Upper lobe of right lung (tissue), 1 donor: ENCODE measurements at regions not wholly inside any gene's neighbourhood (a gene's known extent, or its start where the extent isn't known, plus 50 kb on each side); places are given as distances from the start of the nearest gene placed in this dataset.

Experiments
- ATAC-seq: fragments of 200-7000 bp; cut with Tn5 transposase; one replicate; pipeline ENCODE4 v1.9.1; 2020; ENCODE audit warnings: mild to moderate bottlenecking, moderate library complexity
- DNase-seq: peaks from one replicate; pipeline ENCODE4 v3.0.0-alpha.2; 2020
- H3K27ac ChIP-seq: fragments of 200-600 bp; one replicate; pipeline ENCODE4 v1.8.0; 2022
- H3K27me3 ChIP-seq: fragments of 200-600 bp; one replicate; pipeline ENCODE4 v1.8.0; 2022; ENCODE audit warnings: mild to moderate bottlenecking
- H3K36me3 ChIP-seq: fragments of 200-600 bp; one replicate; pipeline ENCODE4 v1.8.0; 2022
- H3K4me1 ChIP-seq: fragments of 200-600 bp; one replicate; pipeline ENCODE4 v1.8.0; 2022
- H3K4me3 ChIP-seq: fragments of 200-600 bp; one replicate; pipeline ENCODE4 v1.8.0; 2022; ENCODE audit warnings: mild to moderate bottlenecking
- H3K9me3 ChIP-seq: fragments of 200-600 bp; one replicate; pipeline ENCODE4 v1.8.0; 2022
- intact Hi-C: fragments of 100-400 bp; cut with DNase I; formaldehyde crosslinking; loops from one replicate; pipeline ENCODE4 v1.11.0; 2022
- TF ChIP-seq, protein P1 (sequence below): fragments of 200-600 bp; IDR thresholded peaks from one replicate; pipeline ENCODE4 v1.8.0; 2022; ENCODE audit warnings: antibody characterized with exemption
- donor health status: DM: no; HTN: yes; CAD: no; lungs with severe emphysema.

GRCh38 chr5:159705948-159706347 lies 210.3 kb upstream of the ADRA1B start:
- intact Hi-C loops, result no loop called here
- DNase-seq (no peak), ATAC-seq (no peak)
- Histone ChIP-seq H3K4me1 (no peaks in the 10 kb centered on the region), H3K4me3 (no peak overlapping the region), H3K27me3 (no peaks in the 10 kb centered on the region), H3K36me3 (no peaks in the 10 kb centered on the region), H3K27ac (no peak overlapping the region), H3K9me3 (no peaks in the 10 kb centered on the region)
- TF ChIP-seq, protein P1, sequence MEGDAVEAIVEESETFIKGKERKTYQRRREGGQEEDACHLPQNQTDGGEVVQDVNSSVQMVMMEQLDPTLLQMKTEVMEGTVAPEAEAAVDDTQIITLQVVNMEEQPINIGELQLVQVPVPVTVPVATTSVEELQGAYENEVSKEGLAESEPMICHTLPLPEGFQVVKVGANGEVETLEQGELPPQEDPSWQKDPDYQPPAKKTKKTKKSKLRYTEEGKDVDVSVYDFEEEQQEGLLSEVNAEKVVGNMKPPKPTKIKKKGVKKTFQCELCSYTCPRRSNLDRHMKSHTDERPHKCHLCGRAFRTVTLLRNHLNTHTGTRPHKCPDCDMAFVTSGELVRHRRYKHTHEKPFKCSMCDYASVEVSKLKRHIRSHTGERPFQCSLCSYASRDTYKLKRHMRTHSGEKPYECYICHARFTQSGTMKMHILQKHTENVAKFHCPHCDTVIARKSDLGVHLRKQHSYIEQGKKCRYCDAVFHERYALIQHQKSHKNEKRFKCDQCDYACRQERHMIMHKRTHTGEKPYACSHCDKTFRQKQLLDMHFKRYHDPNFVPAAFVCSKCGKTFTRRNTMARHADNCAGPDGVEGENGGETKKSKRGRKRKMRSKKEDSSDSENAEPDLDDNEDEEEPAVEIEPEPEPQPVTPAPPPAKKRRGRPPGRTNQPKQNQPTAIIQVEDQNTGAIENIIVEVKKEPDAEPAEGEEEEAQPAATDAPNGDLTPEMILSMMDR, result no peak

- DNase-seq (no peak), ATAC-seq (no peak)
- Histone ChIP-seq H3K27me3 (no peaks in the 10 kb centered on the region), H3K27ac (no peak overlapping the region), H3K9me3 (no peaks in the 10 kb centered on the region), H3K36me3 (no peaks in the 10 kb centered on the region), H3K4me3 (no peak overlapping the region), H3K4me1 (no peaks in the 10 kb centered on the region)
- intact Hi-C loops, result no loop called here
- TF ChIP-seq, protein P1, result no peak
Observed at GRCh38 chr5:159708090-159708489, 208.2 kb upstream of the ADRA1B start.

GRCh38 chr5:159712672-159713071 lies 203.6 kb upstream of the ADRA1B start:
- no peak overlapping the region for H3K27ac ChIP-seq
- intact Hi-C loops, result no loop called here
- ATAC-seq, result no peak
- H3K4me1 ChIP-seq, result no peaks in the 10 kb centered on the region
- TF ChIP-seq, protein P1, result no peak
- H3K36me3 ChIP-seq, result no peaks in the 10 kb centered on the region
- no peak overlapping the region for H3K4me3 ChIP-seq
- H3K9me3 ChIP-seq, result no peaks in the 10 kb centered on the region
- no peaks in the 10 kb centered on the region for H3K27me3 ChIP-seq
- DNase-seq, result no peak

DNA sequence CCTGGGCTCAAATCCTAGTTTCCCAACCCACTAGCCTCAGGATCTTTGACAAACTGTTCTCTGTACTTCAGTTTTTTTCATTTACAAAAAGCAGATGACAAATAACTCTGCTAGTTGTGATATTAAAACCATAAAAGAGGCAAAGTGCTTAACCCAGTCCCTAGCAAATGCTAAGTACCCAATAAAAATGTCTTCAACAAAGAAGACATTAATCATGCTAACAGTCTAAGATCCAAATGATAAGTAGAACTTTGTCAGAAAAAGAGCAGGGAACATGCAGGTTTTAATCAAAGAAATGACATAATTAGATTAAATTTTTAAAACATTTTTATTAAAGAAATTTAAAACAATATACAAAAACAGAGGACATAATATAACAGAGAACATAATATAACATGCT lies 203.0 kb upstream of the ADRA1B start:
- H3K36me3 ChIP-seq, result no peaks in the 10 kb centered on the region
- H3K4me3 ChIP-seq, result no peak overlapping the region
- H3K27me3 ChIP-seq, result no peaks in the 10 kb centered on the region
- no peaks in the 10 kb centered on the region for H3K4me1 ChIP-seq
- DNase-seq, result no peak
- intact Hi-C loops, result no loop called here
- TF ChIP-seq, protein P1, result no peak
- no peak overlapping the region for H3K27ac ChIP-seq
- no peak for ATAC-seq
- no peaks in the 10 kb centered on the region for H3K9me3 ChIP-seq

- Histone ChIP-seq H3K36me3 (no peaks in the 10 kb centered on the region), H3K4me1 (no peaks in the 10 kb centered on the region), H3K27ac (no peak overlapping the region), H3K9me3 (no peaks in the 10 kb centered on the region), H3K27me3 (no peaks in the 10 kb centered on the region), H3K4me3 (no peak overlapping the region)
- intact Hi-C loops, result no loop called here
- no peak for ATAC-seq
- TF ChIP-seq, protein P1, result no peak
- no peak for DNase-seq
Observed at GRCh38 chr5:159713773-159714172, 202.5 kb upstream of the ADRA1B start.

DNA sequence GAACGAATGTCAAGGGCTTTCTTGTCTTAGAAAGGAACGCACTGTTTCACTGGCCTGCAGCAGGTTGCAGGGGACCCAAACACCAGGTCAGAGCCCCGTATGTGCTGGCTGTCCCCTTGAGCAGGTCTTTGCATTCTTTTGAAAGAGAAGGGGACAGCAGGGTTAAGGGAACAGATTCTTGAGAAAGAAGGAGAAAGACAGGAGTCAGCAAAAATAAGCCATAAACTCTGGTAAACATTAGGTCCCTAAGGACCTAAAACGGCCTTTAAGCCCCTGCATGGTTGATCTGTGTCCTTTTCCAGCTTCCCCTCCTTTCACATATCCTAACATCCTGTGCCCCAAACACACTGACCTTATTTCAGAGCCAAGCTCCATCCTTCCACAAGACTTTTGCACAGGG lies 190.8 kb upstream of the ADRA1B start:
- no peak overlapping the region for H3K27ac ChIP-seq
- peaks cover 4% of the 10 kb centered on the region for H3K27me3 ChIP-seq
- no peaks in the 10 kb centered on the region for H3K4me1 ChIP-seq
- no peak for ATAC-seq
- no peak for DNase-seq
- H3K36me3 ChIP-seq, result no peaks in the 10 kb centered on the region
- TF ChIP-seq, protein P1, result no peak
- intact Hi-C loops, result no loop called here
- no peak overlapping the region for H3K4me3 ChIP-seq
- no peaks in the 10 kb centered on the region for H3K9me3 ChIP-seq
